ENCODE measurements at regions not wholly inside any gene's neighbourhood (a gene's known extent, or its start where the extent isn't known, plus 50 kb on each side); places are given as distances from the start of the nearest gene placed in this dataset.
A peak's percentile ranks its signal among the peaks of the same experiment; 100 is the strongest.

- no peak overlapping the region for H3K4me3 ChIP-seq (ENCODE audit: control insufficient read depth, low read depth, low read length)
- DNase-seq (ENCODE audit: low read depth) = no peak
- TF ChIP-seq CTCF (conservative IDR thresholded peaks at IDR 0.05; ENCODE audit: control insufficient read depth, insufficient read depth, low read depth, low read length) = no peak
Observed at GRCh38 chr2:217631115-217631514, 371.7 kb downstream of the TNS1 start.

GRCh38 chr2:217629347-217629746, 373.4 kb downstream of the TNS1 start:
- no peak for TF ChIP-seq CTCF (conservative IDR thresholded peaks at IDR 0.05; ENCODE audit: control insufficient read depth, insufficient read depth, low read depth, low read length)
- no peak overlapping the region for H3K4me3 ChIP-seq (ENCODE audit: control insufficient read depth, low read depth, low read length)
- DNase-seq (ENCODE audit: low read depth) = no peak

GRCh38 chr2:217628061-217628460, 374.7 kb downstream of the TNS1 start:
- TF ChIP-seq CTCF (conservative IDR thresholded peaks at IDR 0.05; ENCODE audit: control insufficient read depth, insufficient read depth, low read depth, low read length) = no peak
- no peak for DNase-seq (ENCODE audit: low read depth)

GRCh38 chr2:217626926-217627325, 375.9 kb downstream of the TNS1 start:
- H3K4me3 ChIP-seq (ENCODE audit: control insufficient read depth, low read depth, low read length) = no peak overlapping the region
- DNase-seq (ENCODE audit: low read depth) = no peak
- TF ChIP-seq CTCF (conservative IDR thresholded peaks at IDR 0.05; ENCODE audit: control insufficient read depth, insufficient read depth, low read depth, low read length) = no peak

More at GRCh38 chr2:217628061-217628460, 374.7 kb downstream of the TNS1 start:
- no peak overlapping the region for H3K4me3 ChIP-seq (ENCODE audit: control insufficient read depth, low read depth, low read length)

- peak; percentile 47 for DNase-seq (ENCODE audit: low read depth)
Observed at GRCh38 chr2:217625557-217626169, 377.1 kb downstream of the TNS1 start.

GRCh38 chr2:217623281-217623912, 379.4 kb downstream of the TNS1 start:
- DNase-seq (ENCODE audit: low read depth) = no peak
- no peak for TF ChIP-seq CTCF (conservative IDR thresholded peaks at IDR 0.05; ENCODE audit: control insufficient read depth, insufficient read depth, low read depth, low read length)
- no peak overlapping the region for H3K4me3 ChIP-seq (ENCODE audit: control insufficient read depth, low read depth, low read length)

More at GRCh38 chr2:217625557-217626169, 377.1 kb downstream of the TNS1 start:
- H3K4me3 ChIP-seq (ENCODE audit: control insufficient read depth, low read depth, low read length) = no peak overlapping the region
- no peak for TF ChIP-seq CTCF (conservative IDR thresholded peaks at IDR 0.05; ENCODE audit: control insufficient read depth, insufficient read depth, low read depth, low read length)
